ENCODE measurements at regions not wholly inside any gene's neighbourhood (a gene's known extent, or its start where the extent isn't known, plus 50 kb on each side); places are given as distances from the start of the nearest gene placed in this dataset.

- DNase-seq (ENCODE audit: unreplicated experiment): no peak
- intact Hi-C loops (cut with micrococcal nuclease): no loop called here
- no peaks in the 10 kb centered on the region for H3K27me3 Mint-ChIP-seq (ENCODE audit: insufficient read depth, unreplicated experiment)
- H3K4me1 Mint-ChIP-seq (ENCODE audit: insufficient read depth, unreplicated experiment): no peaks in the 10 kb centered on the region
- POLR2A ChIA-PET: interaction anchor here (1.0 to 2.3 kb wide), 2 partner anchors 11 to 175 kb away, joined by 3 to 8 read pairs; no protein-coding TSS in a partner anchor
- CTCF ChIA-PET: interaction anchor here (0.9 kb wide), 1 partner anchor 68 kb away, joined by 3 read pairs; no protein-coding TSS in a partner anchor
- H3K4me3 Mint-ChIP-seq (ENCODE audit: unreplicated experiment): no peak overlapping the region
- H3K36me3 Mint-ChIP-seq (ENCODE audit: insufficient read depth, unreplicated experiment): no peaks in the 10 kb centered on the region
- no peak overlapping the region for H3K27ac Mint-ChIP-seq (ENCODE audit: low read depth, unreplicated experiment)
- no peak for TF ChIP-seq CTCF (IDR thresholded peaks at IDR 0.05; ENCODE audit: unreplicated experiment)
- no TSS peak for BruUV-seq (replicated peaks)
- H3K9me3 Mint-ChIP-seq (ENCODE audit: unreplicated experiment): peaks cover 8% of the 10 kb centered on the region
These were observed 92.8 kb upstream of the ELL2 start for GRCh38 chr5:96054311-96055030.

GRCh38 chr5:96053063-96053735, 91.5 kb upstream of the ELL2 start:
- BruUV-seq (replicated peaks): no TSS peak
- Mint-ChIP-seq H3K4me1 (ENCODE audit: insufficient read depth, unreplicated experiment) (no peaks in the 10 kb centered on the region), H3K9me3 (ENCODE audit: unreplicated experiment) (peaks cover 8% of the 10 kb centered on the region), H3K27ac (ENCODE audit: low read depth, unreplicated experiment) (no peak overlapping the region), H3K27me3 (ENCODE audit: insufficient read depth, unreplicated experiment) (no peaks in the 10 kb centered on the region), H3K4me3 (ENCODE audit: unreplicated experiment) (no peak overlapping the region), H3K36me3 (ENCODE audit: insufficient read depth, unreplicated experiment) (no peaks in the 10 kb centered on the region)
- DNase-seq (ENCODE audit: unreplicated experiment): no peak
- POLR2A ChIA-PET: interaction anchor here (0.7 to 2.3 kb wide), 3 partner anchors 12 to 96 kb away, joined by 3 to 8 read pairs (median 3); no protein-coding TSS in a partner anchor
- CTCF ChIA-PET: interaction anchor here (0.9 to 1.1 kb wide), 3 partner anchors 19 to 103 kb away, joined by 3 read pairs; no protein-coding TSS in a partner anchor
- intact Hi-C loops (cut with micrococcal nuclease): no loop called here
- no peak for TF ChIP-seq CTCF (IDR thresholded peaks at IDR 0.05; ENCODE audit: unreplicated experiment)

- Mint-ChIP-seq H3K27me3 (ENCODE audit: insufficient read depth, unreplicated experiment) (no peaks in the 10 kb centered on the region), H3K36me3 (ENCODE audit: insufficient read depth, unreplicated experiment) (no peaks in the 10 kb centered on the region), H3K9me3 (ENCODE audit: unreplicated experiment) (peaks cover 8% of the 10 kb centered on the region), H3K4me3 (ENCODE audit: unreplicated experiment) (no peak overlapping the region), H3K4me1 (ENCODE audit: insufficient read depth, unreplicated experiment) (no peaks in the 10 kb centered on the region), H3K27ac (ENCODE audit: low read depth, unreplicated experiment) (no peak overlapping the region)
- TF ChIP-seq CTCF (IDR thresholded peaks at IDR 0.05; ENCODE audit: unreplicated experiment): no peak
- CTCF ChIA-PET: interaction anchor here (1.1 kb wide), 1 partner anchor 102 kb away, joined by 3 read pairs; no protein-coding TSS in a partner anchor
- no TSS peak for BruUV-seq (replicated peaks)
- POLR2A ChIA-PET: interaction anchor here (0.6 kb wide), 1 partner anchor 151 kb away, joined by 6 read pairs; no protein-coding TSS in a partner anchor
- intact Hi-C loops (cut with micrococcal nuclease): no loop called here
- no peak for DNase-seq (ENCODE audit: unreplicated experiment)
These were observed 90.7 kb upstream of the ELL2 start for GRCh38 chr5:96052374-96052773.

- BruUV-seq (replicated peaks): no TSS peak
- Mint-ChIP-seq H3K27ac (ENCODE audit: low read depth, unreplicated experiment) (no peak overlapping the region), H3K4me3 (ENCODE audit: unreplicated experiment) (no peak overlapping the region), H3K9me3 (ENCODE audit: unreplicated experiment) (peaks cover 8% of the 10 kb centered on the region), H3K27me3 (ENCODE audit: insufficient read depth, unreplicated experiment) (no peaks in the 10 kb centered on the region), H3K4me1 (ENCODE audit: insufficient read depth, unreplicated experiment) (no peaks in the 10 kb centered on the region), H3K36me3 (ENCODE audit: insufficient read depth, unreplicated experiment) (no peaks in the 10 kb centered on the region)
- intact Hi-C loops (cut with micrococcal nuclease): no loop called here
- TF ChIP-seq CTCF (IDR thresholded peaks at IDR 0.05; ENCODE audit: unreplicated experiment): no peak
- ChIA-PET POLR2A (no interaction called here), CTCF (no interaction called here)
- DNase-seq (ENCODE audit: unreplicated experiment): no peak
These were observed 89.8 kb upstream of the ELL2 start for GRCh38 chr5:96051401-96051830.

Measured in MCF 10A (cell line).